ENCODE measurements at regions not wholly inside any gene's neighbourhood (a gene's known extent, or its start where the extent isn't known, plus 50 kb on each side); places are given as distances from the start of the nearest gene placed in this dataset.

DNA sequence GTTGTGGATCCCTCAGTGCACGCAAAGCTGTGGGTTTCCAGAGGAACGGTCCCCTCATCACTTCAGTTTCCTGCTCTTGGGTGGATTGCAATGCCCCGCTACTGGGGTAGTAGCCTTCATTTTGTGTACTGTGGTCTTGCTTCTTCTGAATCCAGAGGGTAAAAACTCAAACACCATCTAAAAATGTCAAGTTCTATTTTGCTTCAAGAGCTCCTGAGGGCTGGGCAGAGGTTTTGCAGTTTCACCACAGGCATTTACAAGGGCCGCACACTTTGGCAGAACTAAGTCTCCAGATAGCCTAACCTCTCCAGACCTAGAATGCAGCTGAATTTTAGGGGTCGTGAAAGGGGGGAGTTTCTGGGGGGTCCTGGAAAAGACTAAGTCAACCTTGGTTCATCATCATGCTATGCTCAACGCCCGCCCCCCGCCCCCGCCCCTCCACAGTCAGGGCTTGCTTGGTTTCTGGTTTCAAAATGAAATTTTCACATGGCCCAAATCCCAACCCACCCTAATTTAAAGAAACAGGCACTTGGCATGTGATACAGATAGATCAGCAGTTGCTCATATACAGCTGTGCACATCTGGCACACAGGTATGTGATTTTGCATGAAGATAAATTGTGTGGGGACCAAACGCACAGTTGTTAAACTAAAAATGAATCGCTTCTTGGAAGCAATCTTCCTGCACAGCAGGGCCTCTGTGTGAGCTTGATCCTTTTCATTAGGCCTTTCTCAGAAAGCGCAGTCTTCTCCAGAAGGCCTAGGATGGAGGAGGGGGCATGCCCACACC, 329.6 kb downstream of the OSR1 start:
- TF ChIP-seq EZH2 (IDR thresholded peaks at IDR 0.05; ENCODE audit: insufficient read depth, poor library complexity, severe bottlenecking) = no peak
- no peak for TF ChIP-seq EZH2phosphoT487 (IDR thresholded peaks at IDR 0.05; ENCODE audit: insufficient read depth, low read depth)
